Activated CD4-positive, alpha-beta T cell treated with anti-CD3 and anti-CD28 coated beads, Interleukin-2, amount 10 ng/mL, durations not matched to agents 24 days and 14 days (primary cell): ENCODE measurements at regions not wholly inside any gene's neighbourhood (a gene's known extent, or its start where the extent isn't known, plus 50 kb on each side); places are given as distances from the start of the nearest gene placed in this dataset.
"Not testable (repeated sequence)": the region's sequence is repeated elsewhere in the genome, so short reads cannot be mapped to it uniquely, and the experiment has no call there.

ENCODE experiments used
- DNase-seq: peaks from one replicate; pipeline ENCODE4 v3.0.0; 2022
- H3K27ac Mint-ChIP-seq: one replicate; pipeline ENCODE4 v1.8.0; 2022; ENCODE audit warnings: mild to moderate bottlenecking, mixed read lengths
- H3K27me3 Mint-ChIP-seq: one replicate; pipeline ENCODE4 v1.8.0; 2022; ENCODE audit warnings: mixed read lengths
- H3K36me3 Mint-ChIP-seq: one replicate; pipeline ENCODE4 v1.8.0; 2022; ENCODE audit warnings: low read depth, mild to moderate bottlenecking, mixed read lengths
- H3K4me1 Mint-ChIP-seq: one replicate; pipeline ENCODE4 v1.8.0; 2021; ENCODE audit warnings: mixed read lengths
- H3K4me3 Mint-ChIP-seq: one replicate; pipeline ENCODE4 v1.8.0; 2022; ENCODE audit warnings: mild to moderate bottlenecking, moderate library complexity, mixed read lengths
- H3K9me3 Mint-ChIP-seq: one replicate; pipeline ENCODE4 v1.8.0; 2021; ENCODE audit warnings: mixed read lengths
- intact Hi-C: fragments of 100-400 bp; cut with micrococcal nuclease; formaldehyde crosslinking; loops from one replicate; pipeline ENCODE4 v1.15.1; 2023

DNA sequence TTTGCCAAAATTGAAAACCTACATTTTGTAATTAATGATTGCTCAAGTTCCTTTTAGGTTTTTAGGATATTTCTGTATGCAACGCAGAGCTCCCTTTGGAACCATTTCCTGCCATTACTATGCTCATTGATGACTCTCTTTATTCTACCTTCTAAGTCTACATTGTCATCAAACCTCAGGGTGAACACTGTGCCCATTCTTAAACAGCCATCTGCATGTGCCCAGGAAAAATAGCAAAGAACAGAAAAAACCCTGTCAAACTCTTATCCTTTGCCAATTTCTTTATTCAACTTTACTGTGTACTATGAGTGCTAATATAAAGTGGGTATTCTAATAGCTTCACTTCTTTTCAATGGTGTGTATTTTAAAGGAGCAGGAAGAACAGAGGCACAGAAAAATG is 1455.9 kb downstream of the ADGRL3 start:
- Mint-ChIP-seq H3K4me3 (no peak overlapping the region), H3K36me3 (no peaks in the 10 kb centered on the region), H3K4me1 (no peaks in the 10 kb centered on the region), H3K27me3 (no peaks in the 10 kb centered on the region), H3K27ac (no peak overlapping the region), H3K9me3 (no peaks in the 10 kb centered on the region)
- intact Hi-C loops, result no loop called here
- DNase-seq, result no peak

DNA sequence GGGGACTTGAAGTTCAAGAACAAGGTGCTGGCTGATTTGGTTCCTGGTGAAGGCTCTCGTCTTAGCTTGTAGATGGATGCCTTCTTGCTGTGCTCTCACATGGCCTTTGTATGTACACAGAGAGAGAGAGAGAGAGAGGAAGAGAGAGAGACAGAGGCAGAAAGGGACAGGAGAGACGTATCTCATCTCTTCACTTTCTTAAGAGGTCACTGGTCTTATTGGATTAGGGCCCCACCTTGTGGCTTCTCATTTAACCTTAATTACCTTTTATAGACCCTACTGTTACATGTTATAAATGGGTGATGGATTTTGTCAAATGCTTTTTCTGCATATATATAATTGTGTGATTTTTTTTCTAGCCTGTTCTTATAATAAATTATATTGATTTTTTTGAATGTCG is 1444.2 kb downstream of the ADGRL3 start:
- Mint-ChIP-seq H3K27me3 (no peaks in the 10 kb centered on the region), H3K4me3 (no peak overlapping the region), H3K9me3 (no peaks in the 10 kb centered on the region), H3K4me1 (no peaks in the 10 kb centered on the region), H3K27ac (no peak overlapping the region), H3K36me3 (no peaks in the 10 kb centered on the region)
- no peak for DNase-seq
- intact Hi-C loops, result no loop called here

GRCh38 chr4:62640296-62640695 is 1440.2 kb downstream of the ADGRL3 start:
- H3K9me3 Mint-ChIP-seq, result no peaks in the 10 kb centered on the region
- no peaks in the 10 kb centered on the region for H3K27me3 Mint-ChIP-seq
- intact Hi-C loops, result no loop called here
- DNase-seq, result no peak
- no peaks in the 10 kb centered on the region for H3K36me3 Mint-ChIP-seq
- H3K4me3 Mint-ChIP-seq, result no peak overlapping the region
- no peaks in the 10 kb centered on the region for H3K4me1 Mint-ChIP-seq
- no peak overlapping the region for H3K27ac Mint-ChIP-seq

DNA sequence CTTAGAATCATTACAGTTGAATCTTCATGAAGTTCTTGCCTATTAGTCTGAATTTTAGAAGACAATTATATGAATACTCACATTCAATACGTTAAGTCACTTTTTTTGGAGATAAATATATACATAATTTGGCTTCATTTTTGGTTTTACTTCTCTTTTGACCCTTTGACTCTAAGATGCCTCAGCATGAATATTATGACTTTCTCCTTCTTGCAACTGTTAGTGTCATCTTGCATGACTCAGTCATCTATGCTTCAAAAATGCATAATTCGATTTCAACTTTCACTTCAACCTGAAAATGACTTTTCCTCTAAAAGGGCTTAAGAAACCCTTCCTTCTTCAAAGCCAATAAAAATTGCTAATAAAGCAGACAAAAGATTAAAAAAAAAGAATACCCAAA is 1427.5 kb downstream of the ADGRL3 start:
- no peak for DNase-seq
- H3K27ac Mint-ChIP-seq, result no peak overlapping the region
- no peaks in the 10 kb centered on the region for H3K36me3 Mint-ChIP-seq
- H3K4me1 Mint-ChIP-seq, result no peaks in the 10 kb centered on the region
- peaks cover 7% of the 10 kb centered on the region for H3K9me3 Mint-ChIP-seq
- no peaks in the 10 kb centered on the region for H3K27me3 Mint-ChIP-seq
- intact Hi-C loops, result no loop called here
- no peak overlapping the region for H3K4me3 Mint-ChIP-seq

- H3K9me3 Mint-ChIP-seq, result peaks cover 7% of the 10 kb centered on the region
- H3K4me1 Mint-ChIP-seq, result no peaks in the 10 kb centered on the region
- H3K27me3 Mint-ChIP-seq, result no peaks in the 10 kb centered on the region
- H3K4me3 Mint-ChIP-seq, result no peak overlapping the region
- DNase-seq, result no peak
- intact Hi-C loops, result no loop called here
- no peak overlapping the region for H3K27ac Mint-ChIP-seq
- H3K36me3 Mint-ChIP-seq, result no peaks in the 10 kb centered on the region
Measured at GRCh38 chr4:62627141-62627540, 1427.0 kb downstream of the ADGRL3 start.

DNA sequence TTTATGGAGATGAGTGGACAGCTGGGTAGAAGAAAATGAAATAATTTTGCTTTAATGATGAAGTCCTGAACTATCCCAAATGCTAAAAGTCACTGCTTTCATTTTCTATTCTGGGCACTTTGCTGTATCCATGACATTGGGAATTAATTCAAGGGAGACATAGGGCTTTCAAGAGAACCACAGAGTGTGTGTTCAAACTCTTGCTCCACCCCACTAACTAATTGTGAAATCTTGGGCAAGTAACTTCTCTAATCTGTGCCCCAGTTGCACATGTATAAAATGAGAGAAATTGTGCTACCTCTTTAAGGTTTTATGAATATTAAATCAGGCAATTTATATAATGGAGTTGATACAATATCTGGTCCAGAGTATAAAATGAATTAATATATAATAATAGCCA is 1422.0 kb downstream of the ADGRL3 start:
- Mint-ChIP-seq H3K9me3 (peaks cover 6% of the 10 kb centered on the region), H3K36me3 (no peaks in the 10 kb centered on the region), H3K27ac (no peak overlapping the region), H3K4me1 (no peaks in the 10 kb centered on the region), H3K4me3 (no peak overlapping the region), H3K27me3 (no peaks in the 10 kb centered on the region)
- DNase-seq, result no peak
- intact Hi-C loops, result no loop called here

DNA sequence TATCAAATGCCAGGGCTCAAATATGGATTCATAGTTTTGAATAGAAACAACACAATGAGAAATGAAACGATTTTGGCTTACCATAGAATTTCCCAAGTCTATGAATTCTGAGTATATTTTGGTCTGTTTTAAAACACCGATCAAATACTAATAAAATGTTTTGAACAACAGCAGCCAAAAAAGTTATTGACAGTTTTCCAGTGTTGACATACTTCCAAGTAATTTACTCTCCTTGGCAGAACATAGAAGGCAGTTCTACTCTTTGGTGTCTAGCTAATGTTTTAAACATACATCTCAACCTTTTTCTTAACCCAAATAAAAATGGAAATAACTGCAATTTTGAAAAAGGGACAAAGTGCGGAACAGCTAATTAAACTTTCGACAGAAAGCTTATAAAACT is 1419.8 kb downstream of the ADGRL3 start:
- Mint-ChIP-seq H3K4me3 (no peak overlapping the region), H3K4me1 (no peaks in the 10 kb centered on the region), H3K9me3 (peaks cover 3% of the 10 kb centered on the region), H3K36me3 (no peaks in the 10 kb centered on the region), H3K27me3 (no peaks in the 10 kb centered on the region), H3K27ac (no peak overlapping the region)
- no peak for DNase-seq
- intact Hi-C loops, result no loop called here

GRCh38 chr4:62618042-62618441 is 1417.9 kb downstream of the ADGRL3 start:
- H3K27ac Mint-ChIP-seq, result no peak overlapping the region
- no peak for DNase-seq
- H3K4me1 Mint-ChIP-seq, result no peaks in the 10 kb centered on the region
- no peaks in the 10 kb centered on the region for H3K36me3 Mint-ChIP-seq
- intact Hi-C loops, result no loop called here
- H3K27me3 Mint-ChIP-seq, result no peaks in the 10 kb centered on the region
- peaks cover 4% of the 10 kb centered on the region for H3K9me3 Mint-ChIP-seq
- H3K4me3 Mint-ChIP-seq, result no peak overlapping the region

- Mint-ChIP-seq H3K27me3 (no peaks in the 10 kb centered on the region), H3K27ac (no peak overlapping the region), H3K9me3 (no peaks in the 10 kb centered on the region), H3K4me3 (no peak overlapping the region), H3K4me1 (no peaks in the 10 kb centered on the region), H3K36me3 (no peaks in the 10 kb centered on the region)
- DNase-seq, result no peak
- intact Hi-C loops, result no loop called here
Measured at GRCh38 chr4:62601737-62602136, 1401.6 kb downstream of the ADGRL3 start.

DNA sequence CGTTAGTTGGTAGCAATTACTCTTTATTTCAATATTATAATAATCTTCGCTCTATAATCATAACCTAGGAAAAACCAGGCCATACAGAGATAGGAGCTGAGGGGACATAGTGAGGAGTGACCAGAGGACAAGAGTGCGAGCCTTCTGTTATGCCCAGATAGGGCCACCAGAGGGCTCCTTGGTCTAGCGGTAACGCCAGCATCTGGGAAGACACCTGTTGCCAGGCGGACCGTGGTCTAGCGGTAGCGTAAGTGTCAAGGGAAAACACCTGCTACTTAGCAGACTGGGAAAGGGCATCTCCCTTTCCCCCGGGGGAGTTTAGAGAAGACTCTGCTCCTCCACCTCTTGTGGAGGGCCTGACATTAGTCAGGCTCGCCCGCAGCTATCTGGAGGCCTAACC is 1395.1 kb downstream of the ADGRL3 start:
- H3K9me3 Mint-ChIP-seq, H3K4me3 Mint-ChIP-seq, H3K27ac Mint-ChIP-seq, DNase-seq, H3K4me1 Mint-ChIP-seq, H3K27me3 Mint-ChIP-seq, intact Hi-C loops, H3K36me3 Mint-ChIP-seq: not testable (repeated sequence)

GRCh38 chr4:62591756-62592155 is 1391.6 kb downstream of the ADGRL3 start:
- Mint-ChIP-seq H3K4me1 (no peaks in the 10 kb centered on the region), H3K27ac (no peak overlapping the region), H3K36me3 (no peaks in the 10 kb centered on the region), H3K9me3 (peaks cover 9% of the 10 kb centered on the region), H3K27me3 (no peaks in the 10 kb centered on the region), H3K4me3 (no peak overlapping the region)
- DNase-seq, result no peak
- intact Hi-C loops, result no loop called here

- H3K36me3 Mint-ChIP-seq, result no peaks in the 10 kb centered on the region
- H3K27me3 Mint-ChIP-seq, result no peaks in the 10 kb centered on the region
- H3K4me3 Mint-ChIP-seq, result no peak overlapping the region
- intact Hi-C loops, result no loop called here
- peaks cover 4% of the 10 kb centered on the region for H3K9me3 Mint-ChIP-seq
- no peaks in the 10 kb centered on the region for H3K4me1 Mint-ChIP-seq
- no peak overlapping the region for H3K27ac Mint-ChIP-seq
- no peak for DNase-seq
Measured at GRCh38 chr4:62588671-62589070, 1388.5 kb downstream of the ADGRL3 start.

DNA sequence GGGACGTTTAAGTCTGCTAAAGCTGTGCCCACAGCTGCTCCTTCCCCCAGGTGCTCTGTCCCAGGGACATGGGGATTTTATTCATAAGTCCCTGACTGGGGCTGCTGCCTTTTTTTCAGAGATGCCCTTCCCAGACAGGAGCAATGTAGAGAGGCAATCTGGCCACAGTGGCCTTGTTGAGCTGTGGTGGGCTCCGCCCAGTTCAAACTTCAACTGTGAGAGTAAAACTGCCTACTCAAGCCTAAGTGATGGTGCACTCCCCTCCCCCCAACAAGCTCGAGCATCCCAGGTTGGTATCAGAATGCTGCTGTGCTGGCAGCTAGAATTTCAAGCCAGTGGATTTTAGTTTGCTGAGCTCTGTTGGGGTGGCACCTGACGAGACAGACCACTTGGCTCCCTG is 1371.4 kb downstream of the ADGRL3 start:
- Mint-ChIP-seq H3K27me3 (no peaks in the 10 kb centered on the region), H3K4me3 (no peak overlapping the region), H3K4me1 (no peaks in the 10 kb centered on the region), H3K36me3 (no peaks in the 10 kb centered on the region), H3K9me3 (peaks cover 13% of the 10 kb centered on the region), H3K27ac (no peak overlapping the region)
- no peak for DNase-seq
- intact Hi-C loops, result no loop called here

DNA sequence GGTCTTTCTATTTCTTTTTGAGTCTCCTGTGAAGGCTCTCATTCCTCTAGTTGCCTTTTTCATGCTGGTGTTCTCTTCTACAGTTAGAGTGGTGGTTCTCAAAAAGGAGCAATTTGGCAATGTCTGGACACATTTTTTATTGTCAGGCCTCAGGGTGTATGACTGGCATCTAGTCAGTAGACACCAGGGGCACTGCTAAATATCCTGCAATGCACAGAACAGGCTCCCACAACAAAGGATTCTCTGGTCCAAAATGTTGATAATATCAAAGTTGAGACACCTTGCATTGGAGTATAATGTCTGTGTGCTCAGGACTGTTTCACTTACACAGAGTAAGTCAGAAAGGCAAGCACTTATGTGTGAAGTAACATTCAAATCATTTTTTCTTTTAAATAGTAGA is 1360.7 kb downstream of the ADGRL3 start:
- peaks cover 12% of the 10 kb centered on the region for H3K9me3 Mint-ChIP-seq
- no peaks in the 10 kb centered on the region for H3K36me3 Mint-ChIP-seq
- no peaks in the 10 kb centered on the region for H3K27me3 Mint-ChIP-seq
- H3K27ac Mint-ChIP-seq, result no peak overlapping the region
- H3K4me3 Mint-ChIP-seq, result no peak overlapping the region
- H3K4me1 Mint-ChIP-seq, result no peaks in the 10 kb centered on the region
- intact Hi-C loops, result no loop called here
- no peak for DNase-seq

- Mint-ChIP-seq H3K4me1 (no peaks in the 10 kb centered on the region), H3K9me3 (no peaks in the 10 kb centered on the region), H3K27ac (no peak overlapping the region), H3K36me3 (no peaks in the 10 kb centered on the region), H3K27me3 (no peaks in the 10 kb centered on the region), H3K4me3 (no peak overlapping the region)
- intact Hi-C loops, result no loop called here
- DNase-seq, result no peak
Measured at GRCh38 chr4:62550121-62550520, 1350.0 kb downstream of the ADGRL3 start.

DNA sequence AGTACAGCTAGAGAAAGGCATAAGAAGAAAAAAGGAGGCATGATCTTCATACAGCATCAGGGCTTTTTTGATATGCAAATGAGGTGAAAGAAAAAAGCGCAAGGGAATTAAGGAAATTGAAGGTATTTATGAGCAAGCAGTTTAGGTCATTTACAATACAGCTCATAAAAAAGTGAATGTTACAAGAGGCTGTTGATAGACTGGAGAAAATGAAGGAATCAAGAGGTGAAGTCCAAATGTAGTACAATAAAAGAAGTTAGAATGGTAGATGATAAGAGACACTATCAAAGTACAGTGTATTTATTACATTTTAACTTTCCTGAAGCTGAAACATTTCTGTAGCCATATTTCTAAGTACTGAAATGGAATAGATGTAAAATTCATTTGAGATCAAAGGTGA is 1349.5 kb downstream of the ADGRL3 start:
- Mint-ChIP-seq H3K27ac (no peak overlapping the region), H3K9me3 (no peaks in the 10 kb centered on the region), H3K4me3 (no peak overlapping the region), H3K36me3 (no peaks in the 10 kb centered on the region), H3K27me3 (no peaks in the 10 kb centered on the region), H3K4me1 (no peaks in the 10 kb centered on the region)
- no peak for DNase-seq
- intact Hi-C loops, result no loop called here
